HEK293 (cell line): ENCODE measurements at regions not wholly inside any gene's neighbourhood (a gene's known extent, or its start where the extent isn't known, plus 50 kb on each side); places are given as distances from the start of the nearest gene placed in this dataset.

Experiments
- CTCF ChIA-PET: fragments of 350-600 bp; formaldehyde crosslinking; extraction: SDS; loops from one replicate; lab custom pipeline; 2021; ENCODE audit warnings: antibody characterized with exemption; lab: Yijun Ruan, JAX
- POLR2A ChIA-PET: fragments of 300-600 bp; formaldehyde crosslinking; extraction: SDS; loops from one replicate; lab custom pipeline; 2020; ENCODE audit warnings: antibody characterized with exemption, inconsistent platforms; lab: Yijun Ruan, JAX
- H3K27ac ChIP-seq: fragments of 200-500 bp; sonication (Bioruptor generic); 2 replicates; pipeline ENCODE4 v1.5.1; 2014; ENCODE audit warnings: low read depth, low read length, control low read depth, inconsistent platforms; ENCODE audit errors: extremely low read depth
- H3K36me3 ChIP-seq, 2 experiments: fragments of 200-500 bp in 1 of 2; sonication (Bioruptor generic) in 1 of 2; 1 replicate in 1 of 2; 2 replicates in 1 of 2; pipeline ENCODE4 v1.5.1; 2014 to 2017; ENCODE audit warnings: inconsistent platforms in 2 of 2, low read length in 2 of 2; ENCODE audit not compliant: control insufficient read depth in 2 of 2, insufficient read depth in 1 of 2
- H3K4me1 ChIP-seq: fragments of 200-500 bp; sonication (Bioruptor generic); 2 replicates; pipeline ENCODE4 v1.5.1; 2014; ENCODE audit warnings: mild to moderate bottlenecking, low read length, inconsistent platforms; ENCODE audit not compliant: control insufficient read depth, insufficient read depth
- H3K4me3 ChIP-seq: 2 replicates; pipeline ENCODE4 v1.5.1; 2011; ENCODE audit warnings: low read depth, mild to moderate bottlenecking, control low read depth, low read length, moderate library complexity
- H3K9me3 ChIP-seq: fragments of 200-500 bp; sonication (Bioruptor generic); 2 replicates; pipeline ENCODE4 v1.5.1; 2014; ENCODE audit warnings: low read depth, low read length, inconsistent platforms; ENCODE audit not compliant: control insufficient read depth, insufficient read depth
- BCL11A ChIP-seq: fragments of 450-650 bp; formaldehyde crosslinking; IDR thresholded peaks from 2 replicates; pipeline ENCODE4 v1.5.1; 2016; ENCODE audit warnings: low read depth, missing biosample characterization, missing genetic modification characterization
- FEZF1 ChIP-seq: fragments of 450-650 bp; formaldehyde crosslinking; IDR thresholded peaks from 2 replicates; pipeline ENCODE4 v1.5.1; 2016; ENCODE audit warnings: missing biosample characterization, missing genetic modification characterization
- GLI4 ChIP-seq: fragments of 450-650 bp; formaldehyde crosslinking; IDR thresholded peaks from 2 replicates; pipeline ENCODE4 v1.5.1; 2016; ENCODE audit warnings: missing biosample characterization, missing genetic modification characterization
- GLIS2 ChIP-seq: fragments of 450-650 bp; formaldehyde crosslinking; IDR thresholded peaks from 2 replicates; pipeline ENCODE4 v1.5.1; 2016; ENCODE audit warnings: missing biosample characterization, missing genetic modification characterization
- SP3 ChIP-seq: fragments of 450-650 bp; formaldehyde crosslinking; IDR thresholded peaks from 2 replicates; pipeline ENCODE4 v1.5.1; 2016; ENCODE audit warnings: missing biosample characterization, missing genetic modification characterization
- YY1 ChIP-seq: fragments of 450-650 bp; formaldehyde crosslinking; IDR thresholded peaks from 2 replicates; pipeline ENCODE4 v1.5.1; 2018; ENCODE audit warnings: missing biosample characterization, missing genetic modification characterization
- ZFP69B ChIP-seq: fragments of 450-650 bp; formaldehyde crosslinking; IDR thresholded peaks from 2 replicates; pipeline ENCODE4 v1.5.1; 2016; ENCODE audit warnings: missing biosample characterization, missing genetic modification characterization
- ZNF10 ChIP-seq: fragments of 450-650 bp; formaldehyde crosslinking; IDR thresholded peaks from 2 replicates; pipeline ENCODE4 v1.5.1; 2017; ENCODE audit warnings: missing biosample characterization, missing genetic modification characterization
- ZNF23 ChIP-seq: fragments of 450-650 bp; formaldehyde crosslinking; IDR thresholded peaks from 2 replicates; pipeline ENCODE4 v1.5.1; 2016; ENCODE audit warnings: missing biosample characterization, missing genetic modification characterization, borderline replicate concordance
- ZNF24 ChIP-seq: fragments of 450-650 bp; formaldehyde crosslinking; IDR thresholded peaks from 2 replicates; pipeline ENCODE4 v1.5.1; 2016; ENCODE audit warnings: missing biosample characterization, missing genetic modification characterization
- ZNF391 ChIP-seq: fragments of 450-650 bp; formaldehyde crosslinking; IDR thresholded peaks from 2 replicates; pipeline ENCODE4 v1.5.1; 2016; ENCODE audit warnings: low read depth, missing biosample characterization, missing genetic modification characterization, borderline replicate concordance
- ZNF510 ChIP-seq: fragments of 450-650 bp; formaldehyde crosslinking; IDR thresholded peaks from 2 replicates; pipeline ENCODE4 v1.5.1; 2018; ENCODE audit warnings: mild to moderate bottlenecking, missing genetic modification characterization, missing biosample characterization; ENCODE audit not compliant: insufficient replicate concordance
- ZNF530 ChIP-seq: fragments of 450-650 bp; formaldehyde crosslinking; IDR thresholded peaks from 2 replicates; pipeline ENCODE4 v1.5.1; 2016; ENCODE audit warnings: low read depth, missing biosample characterization, missing genetic modification characterization
- ZNF677 ChIP-seq: fragments of 450-650 bp; IDR thresholded peaks from 2 replicates; pipeline ENCODE4 v1.5.0; 2018; ENCODE audit warnings: missing biosample characterization, mild to moderate bottlenecking, missing genetic modification characterization, moderate library complexity
- ZNF76 ChIP-seq: fragments of 450-650 bp; formaldehyde crosslinking; IDR thresholded peaks from 2 replicates; pipeline ENCODE4; 2016; ENCODE audit warnings: low read depth, missing biosample characterization, missing genetic modification characterization, borderline replicate concordance
- ZNF843 ChIP-seq: fragments of 450-650 bp; formaldehyde crosslinking; IDR thresholded peaks from 2 replicates; pipeline ENCODE4 v1.5.1; 2016; ENCODE audit warnings: missing biosample characterization, missing genetic modification characterization
- ZSCAN30 ChIP-seq: fragments of 450-650 bp; IDR thresholded peaks from 2 replicates; pipeline ENCODE4 v1.5.1; 2018; ENCODE audit warnings: missing biosample characterization, mild to moderate bottlenecking, missing genetic modification characterization, moderate library complexity
- ZSCAN5A ChIP-seq: fragments of 450-650 bp; formaldehyde crosslinking; IDR thresholded peaks from 2 replicates; pipeline ENCODE4 v1.5.1; 2016; ENCODE audit warnings: missing biosample characterization, missing genetic modification characterization
- ZXDB ChIP-seq: fragments of 450-650 bp; formaldehyde crosslinking; IDR thresholded peaks from 2 replicates; pipeline ENCODE4 v1.5.1; 2016; ENCODE audit warnings: missing biosample characterization, missing genetic modification characterization
- TF ChIP-seq, protein P1 (sequence below): sonication (generic); formaldehyde crosslinking; IDR thresholded peaks from 2 replicates; pipeline ENCODE4 v1.8.1; 2022; ENCODE audit warnings: mild to moderate bottlenecking, moderate library complexity, missing genetic modification reagents
- TF ChIP-seq, protein P2 (sequence below): fragments of 450-650 bp; formaldehyde crosslinking; IDR thresholded peaks from 2 replicates; pipeline ENCODE4 v1.5.1; 2016; ENCODE audit warnings: missing biosample characterization, missing genetic modification characterization
- TF ChIP-seq, protein P3 (sequence below): fragments of 450-650 bp; formaldehyde crosslinking; IDR thresholded peaks from 2 replicates; pipeline ENCODE4 v1.5.1; 2016; ENCODE audit warnings: missing biosample characterization, missing genetic modification characterization

DNA sequence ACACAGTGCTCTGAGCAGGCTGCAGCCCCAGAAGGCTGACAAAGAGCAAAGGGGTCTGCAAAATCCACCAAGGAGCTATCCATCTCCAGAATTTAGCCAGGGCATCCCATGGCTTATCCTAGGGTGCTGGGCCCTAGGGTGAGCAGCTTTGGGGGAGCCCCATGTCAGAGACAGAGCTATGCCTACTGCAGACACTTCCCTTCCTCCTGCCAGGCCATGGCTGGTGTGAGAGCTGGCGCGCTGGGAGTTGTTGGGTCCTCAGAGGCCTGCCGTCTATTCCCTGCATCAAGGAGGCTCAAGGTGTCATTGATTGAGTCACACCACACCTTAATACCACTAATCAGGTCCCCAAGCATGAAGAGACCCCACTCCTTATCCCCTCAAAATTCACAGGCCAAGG lies 85.3 kb upstream of the TP53I11 start:
- CTCF ChIA-PET = interaction anchor here (1.1 kb wide), 1 partner anchor 100 kb away, joined by 3 read pairs; no protein-coding TSS in a partner anchor
- Histone ChIP-seq H3K4me3 (no peak overlapping the region), H3K9me3 (no peaks in the 10 kb centered on the region), H3K36me3 (no peaks in the 10 kb centered on the region), H3K4me1 (no peaks in the 10 kb centered on the region), H3K27ac (no peak overlapping the region)
- POLR2A ChIA-PET = no interaction called here
- TF ChIP-seq FEZF1 (tag by site-specific recombination) = no peak
- no peak for TF ChIP-seq ZNF843
- TF ChIP-seq, protein P1, sequence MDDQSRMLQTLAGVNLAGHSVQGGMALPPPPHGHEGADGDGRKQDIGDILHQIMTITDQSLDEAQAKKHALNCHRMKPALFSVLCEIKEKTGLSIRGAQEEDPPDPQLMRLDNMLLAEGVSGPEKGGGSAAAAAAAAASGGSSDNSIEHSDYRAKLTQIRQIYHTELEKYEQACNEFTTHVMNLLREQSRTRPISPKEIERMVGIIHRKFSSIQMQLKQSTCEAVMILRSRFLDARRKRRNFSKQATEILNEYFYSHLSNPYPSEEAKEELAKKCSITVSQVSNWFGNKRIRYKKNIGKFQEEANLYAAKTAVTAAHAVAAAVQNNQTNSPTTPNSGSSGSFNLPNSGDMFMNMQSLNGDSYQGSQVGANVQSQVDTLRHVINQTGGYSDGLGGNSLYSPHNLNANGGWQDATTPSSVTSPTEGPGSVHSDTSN (CRISPR knock-in tag) = no peak
- no peak for TF ChIP-seq ZXDB (tag by site-specific recombination)
- TF ChIP-seq ZNF510 (tag by site-specific recombination) = no peak
- TF ChIP-seq ZNF24 (tag by site-specific recombination) = no peak
- TF ChIP-seq, protein P2, sequence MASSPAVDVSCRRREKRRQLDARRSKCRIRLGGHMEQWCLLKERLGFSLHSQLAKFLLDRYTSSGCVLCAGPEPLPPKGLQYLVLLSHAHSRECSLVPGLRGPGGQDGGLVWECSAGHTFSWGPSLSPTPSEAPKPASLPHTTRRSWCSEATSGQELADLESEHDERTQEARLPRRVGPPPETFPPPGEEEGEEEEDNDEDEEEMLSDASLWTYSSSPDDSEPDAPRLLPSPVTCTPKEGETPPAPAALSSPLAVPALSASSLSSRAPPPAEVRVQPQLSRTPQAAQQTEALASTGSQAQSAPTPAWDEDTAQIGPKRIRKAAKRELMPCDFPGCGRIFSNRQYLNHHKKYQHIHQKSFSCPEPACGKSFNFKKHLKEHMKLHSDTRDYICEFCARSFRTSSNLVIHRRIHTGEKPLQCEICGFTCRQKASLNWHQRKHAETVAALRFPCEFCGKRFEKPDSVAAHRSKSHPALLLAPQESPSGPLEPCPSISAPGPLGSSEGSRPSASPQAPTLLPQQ (tag by site-specific recombination) = no peak
- no peak for TF ChIP-seq ZNF10 (tag by site-specific recombination)
- TF ChIP-seq GLIS2 (tag by site-specific recombination) = no peak

- H3K9me3 ChIP-seq = no peaks in the 10 kb centered on the region
- no peak overlapping the region for H3K4me3 ChIP-seq
- TF ChIP-seq ZNF510 (tag by site-specific recombination) (no peak), ZNF23 (no peak), ZFP69B (tag by site-specific recombination) (no peak), GLI4 (tag by site-specific recombination) (no peak), ZSCAN30 (tag by site-specific recombination) (no peak), ZSCAN5A (tag by site-specific recombination) (no peak), ZNF530 (tag by site-specific recombination) (no peak), YY1 (tag by site-specific recombination) (no peak), ZNF76 (tag by site-specific recombination) (no peak), BCL11A (tag by site-specific recombination) (no peak), ZNF391 (tag by site-specific recombination) (no peak), SP3 (tag by site-specific recombination) (no peak), ZNF677 (tag by site-specific recombination) (no peak)
- TF ChIP-seq, protein P3, sequence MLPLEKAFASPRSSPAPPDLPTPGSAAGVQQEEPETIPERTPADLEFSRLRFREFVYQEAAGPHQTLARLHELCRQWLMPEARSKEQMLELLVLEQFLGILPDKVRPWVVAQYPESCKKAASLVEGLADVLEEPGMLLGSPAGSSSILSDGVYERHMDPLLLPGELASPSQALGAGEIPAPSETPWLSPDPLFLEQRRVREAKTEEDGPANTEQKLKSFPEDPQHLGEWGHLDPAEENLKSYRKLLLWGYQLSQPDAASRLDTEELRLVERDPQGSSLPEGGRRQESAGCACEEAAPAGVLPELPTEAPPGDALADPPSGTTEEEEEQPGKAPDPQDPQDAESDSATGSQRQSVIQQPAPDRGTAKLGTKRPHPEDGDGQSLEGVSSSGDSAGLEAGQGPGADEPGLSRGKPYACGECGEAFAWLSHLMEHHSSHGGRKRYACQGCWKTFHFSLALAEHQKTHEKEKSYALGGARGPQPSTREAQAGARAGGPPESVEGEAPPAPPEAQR (tag by site-specific recombination) = no peak
- ChIA-PET CTCF (interaction anchor here (0.7 to 1.1 kb wide), 2 partner anchors 52 to 100 kb away, joined by 3 read pairs; no protein-coding TSS in a partner anchor), POLR2A (no interaction called here)
- no peaks in the 10 kb centered on the region for H3K4me1 ChIP-seq
- no peaks in the 10 kb centered on the region for H3K36me3 ChIP-seq
- no peak overlapping the region for H3K27ac ChIP-seq
Observed at GRCh38 chr11:45036733-45037132, 86.0 kb upstream of the TP53I11 start.
